GM19240 (cell line): ENCODE measurements at regions not wholly inside any gene's neighbourhood (a gene's known extent, or its start where the extent isn't known, plus 50 kb on each side); places are given as distances from the start of the nearest gene placed in this dataset.

ENCODE experiments used
- DNase-seq: peaks from one replicate; pipeline ENCODE4 v3.0.0; 2011; ENCODE audit warnings: low spot score; ENCODE audit not compliant: insufficient read length

DNA sequence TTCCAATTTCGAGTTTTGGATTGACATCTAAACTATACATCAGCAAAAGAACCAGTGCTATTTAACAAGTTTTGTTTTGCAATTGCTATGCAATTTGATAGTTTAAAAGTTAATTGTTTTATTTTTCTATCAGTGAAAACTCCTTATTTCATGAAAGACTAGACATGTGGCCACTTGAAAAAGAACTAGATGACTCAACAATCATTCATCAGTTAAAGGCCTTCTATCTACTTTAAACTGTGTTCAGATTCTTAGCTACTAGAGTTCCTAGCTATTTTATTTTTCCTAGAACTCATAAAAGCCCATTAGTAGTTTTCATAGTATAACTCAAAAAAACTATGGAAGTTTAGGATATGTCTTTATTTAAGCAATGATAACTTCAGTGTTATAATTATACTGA lies 104.6 kb upstream of the LSM8 start:
- DNase-seq: no peak

DNA sequence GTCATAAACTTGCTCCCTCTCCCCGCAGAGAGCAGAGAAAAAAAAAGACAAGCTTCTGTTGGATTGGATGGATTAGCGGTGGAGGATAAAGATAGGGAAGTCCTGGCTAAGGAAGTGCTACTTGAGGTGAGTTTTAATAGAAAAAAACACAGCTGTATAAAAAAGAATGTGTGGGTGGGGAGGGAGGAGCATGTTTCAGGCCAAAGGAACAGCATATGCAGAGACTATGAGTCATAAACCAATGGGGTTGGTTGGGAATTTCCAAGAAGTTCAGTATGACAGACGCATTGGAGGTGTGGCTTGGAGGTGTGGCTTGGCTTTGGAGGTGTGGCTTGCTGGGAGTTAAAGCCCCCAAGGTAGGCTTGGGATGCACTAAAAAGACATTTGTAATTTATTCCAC lies 103.0 kb upstream of the LSM8 start:
- DNase-seq: no peak

DNA sequence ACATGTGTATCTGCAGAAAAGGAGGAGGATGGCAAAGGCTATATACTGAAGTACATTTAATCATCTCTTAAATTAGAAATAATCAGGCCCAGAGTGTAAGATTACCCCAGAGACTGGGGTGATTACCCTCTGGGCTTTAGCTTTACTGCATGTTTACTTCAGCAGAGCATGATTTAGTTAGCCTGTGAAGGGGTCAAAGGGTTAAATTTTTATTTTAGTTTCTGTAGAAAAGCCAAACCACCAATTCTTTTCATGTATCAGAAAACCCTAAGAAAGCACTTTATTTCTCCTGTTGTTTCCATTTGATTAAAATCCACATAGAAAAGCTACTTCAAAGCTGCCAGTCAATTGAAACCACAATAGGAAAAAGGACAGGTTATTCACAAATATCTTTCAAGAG lies 101.5 kb upstream of the LSM8 start:
- no peak for DNase-seq

DNA sequence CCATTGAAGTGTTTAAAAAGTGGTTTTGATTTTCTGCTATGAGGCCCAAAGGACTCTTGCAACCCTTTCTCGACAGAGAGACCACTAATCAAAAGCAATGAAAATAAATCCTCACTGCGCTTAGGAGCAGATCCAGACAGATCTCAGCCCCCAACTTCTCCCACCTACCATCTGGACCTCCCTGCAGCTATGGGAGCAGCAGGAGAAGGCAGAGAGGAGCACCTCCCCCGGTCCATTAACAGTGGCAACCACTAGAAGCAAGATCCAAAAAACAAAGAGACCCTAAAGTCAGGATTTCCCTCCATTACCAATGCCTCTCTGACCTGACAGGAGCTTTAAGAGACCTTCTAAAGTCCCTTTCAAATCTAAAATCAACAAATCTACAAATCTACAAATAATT lies 99.0 kb upstream of the LSM8 start:
- no peak for DNase-seq

DNA sequence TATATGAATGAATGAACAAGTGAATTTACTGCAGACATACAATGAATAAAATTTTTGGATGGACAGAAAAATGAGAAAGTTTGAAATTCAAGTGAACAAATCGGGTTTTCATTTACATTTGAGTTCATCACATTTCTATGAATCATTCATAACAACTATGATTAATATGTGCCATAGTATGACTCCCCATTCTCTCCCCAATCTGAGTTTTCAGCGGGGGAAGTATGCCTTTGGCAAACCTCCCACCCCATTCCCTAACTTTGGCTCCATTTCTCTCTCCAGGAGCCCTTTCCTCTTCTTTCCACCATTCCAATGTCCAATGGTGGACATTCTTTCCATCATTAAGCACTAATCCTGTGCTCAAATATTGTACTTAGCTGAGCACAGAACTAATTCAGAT lies 96.8 kb upstream of the LSM8 start:
- DNase-seq: no peak

DNA sequence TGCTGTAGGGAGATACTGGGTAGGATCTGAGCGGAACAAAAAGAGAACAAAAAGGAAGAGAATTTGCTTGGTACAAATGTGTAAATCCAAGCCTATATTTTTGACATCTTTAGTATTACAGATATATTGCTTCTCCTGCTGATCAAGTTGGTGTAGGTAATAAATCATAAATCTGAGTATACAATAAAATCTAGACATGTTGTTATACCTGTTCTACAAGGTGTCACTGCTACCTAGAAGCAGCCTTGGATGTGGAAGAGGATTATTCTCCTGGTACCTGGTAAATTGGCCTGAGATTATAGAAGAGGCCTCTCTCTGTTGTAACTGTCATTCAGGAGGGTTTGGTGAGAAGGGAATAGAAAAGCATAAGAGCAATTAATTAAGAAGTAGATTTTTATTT lies 89.9 kb upstream of the LSM8 start:
- DNase-seq: no peak

GRCh38 chr7:118104812-118105441 lies 79.0 kb upstream of the LSM8 start:
- DNase-seq: no peak

- DNase-seq: no peak
Measured at GRCh38 chr7:118109607-118110006, 74.4 kb upstream of the LSM8 start.

DNA sequence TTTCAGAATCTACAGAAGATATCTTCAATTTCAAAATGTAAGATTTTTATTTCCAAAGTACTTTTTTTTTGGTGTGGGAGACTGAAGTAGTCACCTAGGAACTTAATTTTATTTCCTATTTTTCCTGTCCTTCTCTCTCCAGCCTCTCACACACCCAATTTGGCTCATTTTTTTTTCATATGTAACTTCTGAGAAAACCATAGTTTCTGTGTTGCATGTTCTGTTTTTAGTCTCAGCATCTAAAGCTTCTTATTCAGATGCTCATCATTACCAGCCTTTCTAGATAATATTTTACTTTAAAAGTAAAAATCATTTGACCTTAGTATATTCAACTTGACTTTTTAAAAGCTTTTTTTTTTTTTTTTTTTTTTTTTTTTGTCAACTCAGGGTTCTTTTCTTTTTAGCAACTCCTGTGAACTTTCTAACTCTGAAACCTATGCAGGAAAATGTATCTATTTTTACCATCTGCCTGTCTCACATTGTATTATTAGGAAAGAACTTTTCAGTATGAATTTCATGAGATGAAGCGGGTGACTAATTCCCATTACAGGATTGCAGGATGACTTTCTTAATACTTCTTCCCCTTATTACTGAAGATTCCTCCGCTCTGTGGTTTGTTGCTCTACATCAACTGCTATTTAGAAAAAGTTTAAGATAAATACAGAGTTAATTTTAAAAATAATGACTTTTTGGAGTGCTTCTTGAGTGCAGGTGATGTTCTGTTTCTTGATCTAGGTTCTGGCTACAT lies 73.6 kb upstream of the LSM8 start:
- DNase-seq: no peak

DNA sequence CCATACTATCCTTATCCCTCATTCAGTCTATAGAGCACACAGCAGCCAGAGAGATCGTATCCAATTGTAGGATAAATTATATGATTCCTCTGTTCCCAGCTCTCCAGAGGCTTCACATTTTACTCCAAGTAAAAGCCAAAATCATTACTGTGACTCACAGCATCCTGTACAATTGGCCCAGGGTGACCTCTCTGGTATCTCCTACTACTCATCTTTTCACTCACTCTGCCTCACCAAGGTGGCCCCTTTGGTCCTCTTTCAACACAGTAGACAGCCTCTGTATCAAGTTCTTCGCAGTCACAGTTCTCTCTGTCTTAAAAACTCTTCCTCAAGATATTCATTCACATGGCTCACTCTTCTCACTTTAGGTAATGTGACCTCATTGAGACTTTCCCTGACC lies 72.6 kb upstream of the LSM8 start:
- no peak for DNase-seq

DNA sequence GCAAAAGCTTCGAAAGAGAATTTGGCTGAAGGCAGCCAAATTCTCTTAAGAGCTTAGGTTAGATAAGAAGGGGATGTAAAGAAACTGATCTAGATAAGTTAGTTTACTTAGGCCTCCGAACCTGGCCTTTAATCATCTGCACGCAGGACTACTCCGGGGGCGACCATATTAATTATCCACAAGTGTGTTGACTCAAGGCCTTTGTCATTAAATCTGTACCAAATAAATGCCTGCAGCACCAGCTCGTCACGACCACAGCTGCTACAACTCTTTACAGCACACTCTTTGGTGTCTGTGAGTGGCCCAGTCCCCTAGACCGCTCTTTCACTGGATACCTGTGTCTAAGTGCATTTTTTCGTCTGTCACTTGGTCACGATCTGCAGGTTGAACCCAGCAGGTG lies 69.8 kb upstream of the LSM8 start:
- no peak for DNase-seq

DNA sequence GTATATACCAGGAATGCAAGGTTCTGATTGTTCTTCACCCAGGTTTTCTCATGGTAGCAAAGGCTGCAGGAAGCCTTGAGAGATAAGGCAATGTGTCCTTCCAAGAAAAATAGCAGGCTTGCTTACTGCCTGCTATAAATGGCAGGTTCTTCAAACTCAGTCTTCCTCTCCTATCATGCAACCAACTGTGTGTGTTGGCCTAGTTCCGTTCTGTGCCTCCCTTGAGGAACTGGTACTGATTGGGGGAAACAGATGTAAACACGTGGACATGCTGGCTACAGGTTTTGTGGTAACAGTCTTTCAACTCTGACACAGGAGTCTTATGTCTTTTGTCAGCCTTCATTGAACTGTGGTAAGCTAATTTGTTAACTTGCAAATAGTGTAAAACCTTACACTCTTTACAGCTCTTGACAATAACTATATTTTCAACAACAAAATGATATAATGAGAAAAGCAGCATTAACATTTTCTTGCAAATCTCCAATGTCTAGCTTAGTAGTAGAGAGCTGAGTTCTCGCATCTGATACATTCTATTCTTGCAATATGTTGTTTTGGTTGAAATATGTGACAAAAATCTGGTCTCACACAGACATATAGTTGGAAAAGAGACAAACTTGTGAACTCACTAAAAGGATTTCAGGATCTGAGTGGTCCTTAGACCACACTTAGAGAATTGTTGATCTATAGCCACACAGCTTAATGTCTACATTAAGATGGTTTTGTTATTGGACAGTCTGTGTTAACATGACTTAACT lies 54.7 kb upstream of the LSM8 start:
- DNase-seq: no peak

DNA sequence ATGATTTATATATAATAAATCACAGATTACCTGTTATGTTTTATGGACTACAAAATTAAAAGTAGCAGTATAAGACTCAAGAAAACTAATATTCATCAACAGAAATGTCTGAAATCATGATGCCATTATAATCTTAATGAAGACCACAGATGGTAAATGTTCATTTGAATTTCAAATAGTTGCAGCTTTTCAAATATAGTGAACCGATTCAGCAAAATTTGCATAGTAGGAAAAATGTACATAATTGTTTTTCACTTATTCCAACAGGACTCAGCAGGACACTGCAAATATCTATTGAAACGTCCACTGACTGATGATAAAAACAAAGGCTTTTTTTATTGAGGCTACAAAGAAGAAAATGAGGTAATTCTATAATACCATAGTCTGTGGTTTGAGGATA lies 51.2 kb upstream of the LSM8 start:
- no peak for DNase-seq
